Left cardiac atrium (tissue), 4 donors: ENCODE measurements at regions not wholly inside any gene's neighbourhood (a gene's known extent, or its start where the extent isn't known, plus 50 kb on each side); places are given as distances from the start of the nearest gene placed in this dataset.

Source experiments
- ATAC-seq, 2 donors: fragments of 200-7000 bp; cut with Tn5 transposase; one replicate each; pipeline ENCODE4 v1.9.1; 2020; ENCODE audit warnings: mild to moderate bottlenecking in 2 of 2, moderate library complexity in 2 of 2
- DNase-seq: peaks from one replicate; pipeline ENCODE4 v3.0.0-alpha.2; 2020
- intact Hi-C, 2 donors: fragments of 100-400 bp; cut with DNase I; formaldehyde crosslinking; loops; one replicate each; pipeline versions ENCODE4 v1.14.1 to v1.15.1; 2022 to 2023
- donor health status: DM: no; HTN: yes; CAD: no.
- donor health status: DM: no; HTN: yes; CAD: no; lungs with severe emphysema.
- donor health status: DM: yes; HTN: yes; CAD: no.
- donor health status: Dilated cardiomyopathy.

DNA sequence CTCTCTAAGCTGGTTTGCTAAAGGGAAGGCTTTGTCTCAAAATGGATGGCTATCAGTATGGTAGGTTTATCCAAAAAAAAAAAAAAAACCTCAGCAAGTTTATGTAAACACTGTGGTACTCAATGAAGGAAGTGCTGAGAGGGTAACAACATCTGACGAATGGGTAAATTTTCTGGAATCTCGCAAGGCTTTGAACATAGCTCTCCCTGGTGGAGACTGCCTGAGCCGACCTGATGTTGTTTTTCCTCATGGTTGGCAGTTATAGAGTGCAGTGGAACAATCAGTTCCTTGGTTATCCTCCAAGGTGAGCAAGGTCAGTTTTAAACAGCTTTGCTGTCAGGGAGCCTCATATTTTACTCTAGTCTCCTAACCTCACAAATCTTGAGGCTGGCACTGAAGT is 94.6 kb downstream of the ZPLD1 start:
- intact Hi-C loops, result loop anchor here in 1 of 2 donors (2.0 kb wide), 1 partner anchor 63 kb away; no protein-coding TSS in a partner anchor
- DNase-seq, result no peak
- ATAC-seq, result peak; percentile 82 to 84

- ATAC-seq (no peak), DNase-seq (no peak)
- intact Hi-C loops, result loop anchor here (2.0 to 10.0 kb wide), 4 partner anchors 66 to 726 kb away; no protein-coding TSS in a partner anchor
These were observed 95.8 kb downstream of the ZPLD1 start for GRCh38 chr3:102530415-102531181.

DNA sequence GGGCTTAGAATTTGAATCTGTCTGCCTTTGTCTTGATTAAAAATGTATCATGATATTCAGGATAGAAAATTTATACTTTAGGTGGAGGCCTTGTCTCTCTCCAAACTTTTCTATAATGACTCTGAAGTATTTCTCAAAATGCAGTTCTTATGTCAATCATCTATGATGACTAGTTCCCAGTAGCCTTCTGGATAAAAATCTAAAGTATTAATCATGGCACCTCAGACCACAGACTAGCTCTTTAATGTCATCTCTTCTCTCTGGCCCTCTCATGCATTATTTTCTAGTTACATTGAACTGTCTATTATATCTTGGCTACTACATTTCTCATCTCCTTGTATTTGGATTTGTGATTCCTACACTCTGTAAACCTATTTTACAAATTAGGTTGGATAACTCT is 96.9 kb downstream of the ZPLD1 start:
- intact Hi-C loops, result loop anchor here (2.0 to 10.0 kb wide), 4 partner anchors 67 to 727 kb away; no protein-coding TSS in a partner anchor
- ATAC-seq, result no peak
- DNase-seq, result no peak

DNA sequence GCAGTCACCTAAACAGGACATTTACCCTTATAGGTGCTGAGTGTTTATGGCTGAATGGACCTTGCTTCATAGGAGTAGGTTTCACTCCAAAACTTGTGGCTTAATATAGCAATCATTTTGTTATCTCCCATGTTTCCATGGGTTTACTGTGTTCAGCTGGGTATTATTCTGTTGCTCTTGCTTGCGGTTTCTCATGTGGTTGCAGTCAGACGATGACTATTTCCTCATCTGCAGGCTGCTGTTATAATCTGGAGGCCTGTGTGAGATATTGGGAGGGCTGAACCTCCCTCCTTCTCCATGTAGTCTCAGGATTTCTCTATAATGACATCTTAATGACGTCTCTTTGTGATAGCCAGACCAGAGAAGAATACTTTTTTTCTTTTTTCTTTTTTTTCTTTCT is 98.1 kb downstream of the ZPLD1 start:
- DNase-seq, result no peak
- no peak for ATAC-seq
- intact Hi-C loops, result loop anchor here (5.0 to 10.0 kb wide), 3 partner anchors 68 to 728 kb away; no protein-coding TSS in a partner anchor

GRCh38 chr3:102533784-102534183 is 99.0 kb downstream of the ZPLD1 start:
- intact Hi-C loops, result loop anchor here (5.0 to 10.0 kb wide), 3 partner anchors 69 to 729 kb away; no protein-coding TSS in a partner anchor
- ATAC-seq (no peak), DNase-seq (no peak)

- peak; percentile 51 to 57 for ATAC-seq
- DNase-seq, result no peak
These were observed 101.6 kb downstream of the ZPLD1 start for GRCh38 chr3:102536456-102536855.

GRCh38 chr3:102537123-102537522 is 102.3 kb downstream of the ZPLD1 start:
- DNase-seq (no peak), ATAC-seq (no peak)
- intact Hi-C loops, result loop anchor here (2.0 to 10.0 kb wide), 3 partner anchors 72 to 732 kb away; no protein-coding TSS in a partner anchor

More at GRCh38 chr3:102536456-102536855, 101.6 kb downstream of the ZPLD1 start:
- intact Hi-C loops, result loop anchor here (2.0 to 10.0 kb wide), 3 partner anchors 72 to 732 kb away; no protein-coding TSS in a partner anchor

DNA sequence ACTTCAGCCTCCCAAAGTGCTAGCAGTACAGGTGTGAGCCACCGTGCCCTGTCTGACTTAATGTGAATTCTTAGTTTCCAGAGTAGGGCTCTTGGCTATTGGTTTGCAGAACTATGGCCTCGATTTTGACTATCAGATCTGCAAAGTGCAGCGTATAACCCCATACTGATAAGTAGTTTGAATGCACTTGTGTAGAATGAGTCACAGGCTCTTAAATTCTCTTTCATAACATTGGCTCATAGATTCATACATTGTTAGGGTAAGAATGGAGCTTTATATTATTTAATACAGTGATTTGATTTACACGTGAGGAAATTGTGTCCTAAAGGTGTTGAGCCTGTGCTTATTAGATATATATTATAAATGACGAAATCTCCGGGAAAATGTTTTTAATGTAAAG is 109.9 kb downstream of the ZPLD1 start:
- intact Hi-C loops, result no loop called here
- DNase-seq, result no peak
- no peak for ATAC-seq

DNA sequence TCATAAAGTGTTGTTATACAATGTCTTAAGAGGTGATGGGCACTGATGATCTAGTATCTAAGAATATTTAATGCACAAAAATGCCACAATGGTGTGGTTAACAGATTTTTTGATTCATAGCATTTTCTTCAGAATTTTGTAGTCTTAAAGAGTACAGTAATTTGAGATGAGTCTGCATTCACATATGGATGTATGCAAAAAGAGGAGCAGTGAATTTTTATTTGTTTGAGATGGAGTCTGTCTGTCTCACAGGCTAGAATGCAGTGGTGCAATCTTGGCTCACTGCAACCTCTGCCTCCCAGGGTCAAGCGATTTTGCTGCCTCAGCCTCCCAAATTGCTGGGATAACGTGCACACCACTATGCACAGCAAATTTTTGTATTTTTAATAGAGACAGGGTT is 110.5 kb downstream of the ZPLD1 start:
- ATAC-seq (no peak), DNase-seq (no peak)
- intact Hi-C loops, result no loop called here

- DNase-seq (no peak), ATAC-seq (no peak)
- intact Hi-C loops, result no loop called here
These were observed 119.1 kb downstream of the ZPLD1 start for GRCh38 chr3:102553876-102554275.

DNA sequence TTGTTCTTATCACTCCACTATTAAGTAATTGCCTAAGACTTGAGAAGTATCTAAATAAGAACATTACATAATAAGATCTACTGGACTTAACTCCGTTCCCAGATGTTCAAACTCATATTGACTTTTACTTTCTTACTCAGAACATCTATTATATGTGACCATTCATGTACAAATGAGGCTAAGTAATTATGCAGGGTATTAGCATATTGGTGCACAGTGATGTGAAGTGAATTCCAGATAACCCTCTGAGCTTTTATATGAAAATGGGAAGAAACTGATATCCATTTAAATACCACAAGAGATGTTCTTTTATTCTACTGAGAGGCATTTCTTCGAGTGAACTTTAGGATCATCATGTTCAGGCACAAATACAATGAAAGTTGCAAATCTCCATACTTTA is 135.7 kb downstream of the ZPLD1 start:
- intact Hi-C loops, result no loop called here
- DNase-seq (no peak), ATAC-seq (no peak)

DNA sequence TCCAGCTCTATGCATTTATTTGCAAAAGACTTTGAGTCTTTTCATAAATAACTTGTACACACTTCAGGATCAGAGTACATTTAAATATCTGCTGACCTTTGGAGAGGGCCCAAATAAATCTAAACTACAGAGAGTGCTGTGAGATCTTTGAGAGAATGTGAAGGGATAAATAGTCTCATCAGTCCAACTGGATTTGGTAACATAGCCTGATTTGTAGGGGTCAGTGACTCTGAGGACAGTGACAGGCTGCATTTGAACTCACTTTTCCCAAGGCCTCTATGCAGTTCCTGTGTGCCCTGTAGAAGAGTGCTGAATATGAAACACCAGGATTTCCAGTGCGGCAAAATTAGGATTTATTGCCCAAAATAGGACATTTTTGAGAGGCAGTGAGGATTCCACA is 136.2 kb downstream of the ZPLD1 start:
- DNase-seq (no peak), ATAC-seq (no peak)
- intact Hi-C loops, result no loop called here

DNA sequence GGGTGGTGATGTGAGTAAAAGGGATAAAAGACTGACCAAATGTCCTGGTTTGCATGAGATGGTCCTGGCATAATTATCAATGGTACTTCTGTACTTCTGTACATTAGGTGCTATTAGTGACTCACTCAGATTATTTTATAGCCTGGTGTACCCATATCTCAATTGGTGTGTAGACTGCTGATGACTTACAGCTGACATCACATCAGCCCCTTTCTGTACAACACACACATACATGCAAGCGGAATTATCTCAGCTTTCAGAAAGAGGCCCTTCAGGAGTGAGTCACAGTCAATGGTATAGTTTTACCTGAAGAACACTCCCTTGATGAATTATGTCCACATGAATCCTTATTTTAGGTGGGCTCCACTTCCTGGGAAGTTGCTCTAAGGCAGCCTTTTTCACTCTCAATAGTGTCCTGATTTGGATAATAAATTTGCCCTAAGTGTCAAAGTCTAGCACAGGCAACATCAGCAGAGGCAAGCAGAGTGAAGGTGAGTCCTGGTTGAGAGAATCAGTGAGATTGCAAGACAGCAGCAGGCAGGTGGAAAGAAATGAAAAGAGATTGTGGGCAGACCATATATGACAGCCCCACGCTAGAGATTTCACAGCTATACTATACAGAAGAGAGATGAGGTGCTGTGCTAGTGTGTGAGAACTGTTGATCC is 137.0 kb downstream of the ZPLD1 start:
- ATAC-seq (no peak), DNase-seq (no peak)
- intact Hi-C loops, result no loop called here

GRCh38 chr3:102573483-102574028 is 138.7 kb downstream of the ZPLD1 start:
- no peak for DNase-seq
- intact Hi-C loops, result no loop called here
- no peak for ATAC-seq

DNA sequence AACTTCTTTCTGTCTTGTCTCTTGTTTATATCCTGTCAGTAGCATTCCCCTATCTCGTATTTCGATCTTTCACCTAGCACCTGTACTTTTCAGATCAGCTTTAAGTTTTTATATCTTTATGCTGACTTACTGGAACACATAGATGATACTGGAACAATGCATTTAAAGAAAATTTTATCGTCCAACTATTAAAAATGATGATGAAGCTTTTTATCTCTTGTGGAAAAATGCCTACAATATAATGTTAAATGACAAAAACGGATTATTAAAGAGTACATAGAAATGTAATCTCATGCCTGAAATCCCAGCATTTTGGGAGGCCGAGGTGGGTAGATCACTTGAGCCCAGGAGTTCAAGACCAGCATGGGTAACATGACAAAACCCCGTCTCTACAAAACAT is 139.5 kb downstream of the ZPLD1 start:
- intact Hi-C loops, result no loop called here
- DNase-seq (no peak), ATAC-seq (no peak)

- intact Hi-C loops, result no loop called here
- ATAC-seq (no peak), DNase-seq (no peak)
These were observed 141.8 kb downstream of the ZPLD1 start for GRCh38 chr3:102576651-102577050.

- intact Hi-C loops, result no loop called here
- no peak for DNase-seq
- ATAC-seq, result no peak
These were observed 142.4 kb downstream of the ZPLD1 start for GRCh38 chr3:102577082-102577789.

DNA sequence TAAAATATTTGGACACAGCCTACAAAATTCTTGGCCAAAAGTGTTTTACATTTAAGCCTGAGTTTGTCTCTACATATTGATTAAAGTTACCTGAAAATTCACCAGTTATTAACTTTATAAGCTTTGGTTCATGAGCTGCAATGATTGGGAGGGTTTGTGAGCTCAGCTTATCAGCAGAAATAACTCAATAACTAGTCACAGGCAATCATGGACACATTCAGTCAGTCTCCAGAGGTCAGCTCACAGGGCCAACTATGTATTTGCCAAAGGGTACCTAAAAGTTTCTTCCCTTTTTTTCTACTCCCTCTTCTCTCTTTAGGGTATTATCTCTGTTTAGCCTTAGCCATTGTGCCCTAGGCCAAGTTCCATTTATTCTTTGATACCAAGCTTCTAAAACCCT is 145.9 kb downstream of the ZPLD1 start:
- DNase-seq (no peak), ATAC-seq (no peak)
- intact Hi-C loops, result no loop called here

- ATAC-seq (no peak), DNase-seq (no peak)
- intact Hi-C loops, result no loop called here
These were observed 151.7 kb downstream of the ZPLD1 start for GRCh38 chr3:102586485-102586884.
